ENCODE measurements at regions not wholly inside any gene's neighbourhood (a gene's known extent, or its start where the extent isn't known, plus 50 kb on each side); places are given as distances from the start of the nearest gene placed in this dataset.

DNA sequence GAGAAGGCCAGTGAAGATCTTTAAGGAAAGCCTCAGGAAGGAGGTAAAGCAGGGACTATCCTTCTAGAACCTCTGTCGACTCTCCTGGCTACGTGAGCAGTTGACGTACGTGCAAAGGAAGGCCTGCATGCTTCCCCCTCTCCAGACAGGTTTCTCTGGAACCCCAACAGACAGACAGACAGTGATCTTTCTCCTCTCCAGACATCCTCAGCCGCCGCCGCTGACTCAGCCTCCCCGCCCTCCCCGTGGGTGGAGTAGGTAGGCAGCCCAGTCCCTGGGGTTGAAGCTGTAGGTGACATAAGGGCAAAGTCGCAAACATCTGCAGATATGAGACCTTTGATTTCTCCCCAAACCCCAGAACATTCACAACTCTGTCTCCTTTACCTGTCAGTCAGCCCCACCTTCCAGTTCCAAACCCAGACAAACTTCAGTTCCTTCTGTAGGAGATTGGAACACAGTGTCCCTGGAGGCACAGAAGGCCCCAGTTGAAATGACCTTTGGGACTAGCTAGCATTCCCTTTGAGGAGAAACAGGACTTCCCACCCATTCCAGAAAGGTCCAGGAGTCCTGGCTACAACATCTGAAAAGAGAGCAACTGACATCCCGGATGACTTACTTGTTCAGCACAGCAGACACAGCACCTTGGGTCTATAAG is 146.0 kb upstream of the JUN start:
- Histone ChIP-seq H3K27ac (ENCODE audit: low read depth, low read length, poor library complexity, severe bottlenecking) (no peak overlapping the region), H3K4me1 (ENCODE audit: insufficient read depth, low read length, poor library complexity, severe bottlenecking) (no peaks in the 10 kb centered on the region), H3K27me3 (replicated peaks; ENCODE audit: insufficient read depth, low read depth, low read length, poor library complexity) (no peaks in the 10 kb centered on the region), H3K4me3 (ENCODE audit: low read depth, low read length, poor library complexity, severe bottlenecking) (no peak overlapping the region), H3K36me3 (ENCODE audit: insufficient read depth, low read length, poor library complexity, severe bottlenecking) (no peaks in the 10 kb centered on the region), H3K9me3 (ENCODE audit: low read depth, low read length, poor library complexity, severe bottlenecking) (no peaks in the 10 kb centered on the region)
- intact Hi-C loops (cut with micrococcal nuclease; ENCODE audit: unreplicated experiment) = no loop called here
- DNase-seq (ENCODE audit: low spot score) = no peak
- BruUV-seq (replicated peaks) = no TSS peak
- CTCF ChIA-PET = no interaction called here
- TF ChIP-seq, protein P1, sequence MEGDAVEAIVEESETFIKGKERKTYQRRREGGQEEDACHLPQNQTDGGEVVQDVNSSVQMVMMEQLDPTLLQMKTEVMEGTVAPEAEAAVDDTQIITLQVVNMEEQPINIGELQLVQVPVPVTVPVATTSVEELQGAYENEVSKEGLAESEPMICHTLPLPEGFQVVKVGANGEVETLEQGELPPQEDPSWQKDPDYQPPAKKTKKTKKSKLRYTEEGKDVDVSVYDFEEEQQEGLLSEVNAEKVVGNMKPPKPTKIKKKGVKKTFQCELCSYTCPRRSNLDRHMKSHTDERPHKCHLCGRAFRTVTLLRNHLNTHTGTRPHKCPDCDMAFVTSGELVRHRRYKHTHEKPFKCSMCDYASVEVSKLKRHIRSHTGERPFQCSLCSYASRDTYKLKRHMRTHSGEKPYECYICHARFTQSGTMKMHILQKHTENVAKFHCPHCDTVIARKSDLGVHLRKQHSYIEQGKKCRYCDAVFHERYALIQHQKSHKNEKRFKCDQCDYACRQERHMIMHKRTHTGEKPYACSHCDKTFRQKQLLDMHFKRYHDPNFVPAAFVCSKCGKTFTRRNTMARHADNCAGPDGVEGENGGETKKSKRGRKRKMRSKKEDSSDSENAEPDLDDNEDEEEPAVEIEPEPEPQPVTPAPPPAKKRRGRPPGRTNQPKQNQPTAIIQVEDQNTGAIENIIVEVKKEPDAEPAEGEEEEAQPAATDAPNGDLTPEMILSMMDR (conservative IDR thresholded peaks at IDR 0.05; ENCODE audit: low read depth, low read length) = no peak
- TF ChIP-seq EZH2 (IDR thresholded peaks at IDR 0.05; ENCODE audit: borderline replicate concordance, low read depth, low read length, poor library complexity, severe bottlenecking) = no peak
- POLR2A ChIA-PET (ENCODE audit: low non-redundant PET) = no interaction called here

DNA sequence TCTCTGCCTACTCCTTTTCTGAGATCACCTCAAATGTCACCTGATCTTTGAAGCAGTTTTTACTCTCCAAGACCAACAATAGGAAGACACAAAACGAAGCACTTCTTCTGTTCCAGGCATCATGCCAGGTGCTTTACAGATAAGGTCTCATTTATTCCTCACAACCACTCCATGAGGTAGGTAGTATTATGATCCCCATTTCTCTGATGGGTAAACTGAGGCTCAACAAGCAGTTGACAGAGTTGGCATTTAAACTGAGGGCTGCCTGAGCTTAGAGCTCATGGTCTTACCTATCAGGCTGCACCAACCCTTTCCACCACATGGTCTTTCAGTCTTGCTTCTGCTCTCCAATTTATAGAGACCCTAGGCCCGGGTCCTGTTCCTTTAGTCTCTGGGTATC is 147.2 kb upstream of the JUN start:
- no peak for DNase-seq (ENCODE audit: low spot score)
- POLR2A ChIA-PET (ENCODE audit: low non-redundant PET) = no interaction called here
- intact Hi-C loops (cut with micrococcal nuclease; ENCODE audit: unreplicated experiment) = no loop called here
- CTCF ChIA-PET = no interaction called here
- no TSS peak for BruUV-seq (replicated peaks)
- Histone ChIP-seq H3K4me1 (ENCODE audit: insufficient read depth, low read length, poor library complexity, severe bottlenecking) (no peaks in the 10 kb centered on the region), H3K36me3 (ENCODE audit: insufficient read depth, low read length, poor library complexity, severe bottlenecking) (no peaks in the 10 kb centered on the region), H3K4me3 (ENCODE audit: low read depth, low read length, poor library complexity, severe bottlenecking) (no peak overlapping the region), H3K27ac (ENCODE audit: low read depth, low read length, poor library complexity, severe bottlenecking) (no peak overlapping the region), H3K9me3 (ENCODE audit: low read depth, low read length, poor library complexity, severe bottlenecking) (no peaks in the 10 kb centered on the region), H3K27me3 (replicated peaks; ENCODE audit: insufficient read depth, low read depth, low read length, poor library complexity) (no peaks in the 10 kb centered on the region)
- no peak for TF ChIP-seq EZH2 (IDR thresholded peaks at IDR 0.05; ENCODE audit: borderline replicate concordance, low read depth, low read length, poor library complexity, severe bottlenecking)
- TF ChIP-seq, protein P1 (conservative IDR thresholded peaks at IDR 0.05; ENCODE audit: low read depth, low read length) = no peak

DNA sequence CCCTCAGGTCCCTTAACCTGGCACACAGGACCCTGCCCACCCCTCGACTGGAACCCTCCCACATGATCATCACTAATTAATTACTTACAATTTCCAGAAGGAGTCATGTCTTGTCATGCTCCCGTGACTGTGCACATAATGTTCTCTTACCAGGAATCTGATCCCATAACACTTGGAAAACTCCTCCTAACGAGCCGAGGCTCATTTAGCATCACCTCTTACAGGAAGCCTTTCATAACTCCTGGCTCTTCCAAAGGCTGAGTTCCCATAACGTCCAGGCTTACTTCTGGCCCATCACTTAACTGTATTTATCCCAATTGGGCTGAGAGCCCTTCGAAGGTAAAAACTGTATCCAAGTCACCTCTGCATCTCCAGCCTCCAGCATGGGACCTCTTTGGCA is 147.9 kb upstream of the JUN start:
- Histone ChIP-seq H3K4me3 (ENCODE audit: low read depth, low read length, poor library complexity, severe bottlenecking) (no peak overlapping the region), H3K9me3 (ENCODE audit: low read depth, low read length, poor library complexity, severe bottlenecking) (no peaks in the 10 kb centered on the region), H3K27me3 (replicated peaks; ENCODE audit: insufficient read depth, low read depth, low read length, poor library complexity) (peaks cover 5% of the 10 kb centered on the region), H3K27ac (ENCODE audit: low read depth, low read length, poor library complexity, severe bottlenecking) (no peak overlapping the region), H3K36me3 (ENCODE audit: insufficient read depth, low read length, poor library complexity, severe bottlenecking) (no peaks in the 10 kb centered on the region), H3K4me1 (ENCODE audit: insufficient read depth, low read length, poor library complexity, severe bottlenecking) (no peaks in the 10 kb centered on the region)
- TF ChIP-seq EZH2 (IDR thresholded peaks at IDR 0.05; ENCODE audit: borderline replicate concordance, low read depth, low read length, poor library complexity, severe bottlenecking) = no peak
- TF ChIP-seq, protein P1 (conservative IDR thresholded peaks at IDR 0.05; ENCODE audit: low read depth, low read length) = no peak
- no TSS peak for BruUV-seq (replicated peaks)
- intact Hi-C loops (cut with micrococcal nuclease; ENCODE audit: unreplicated experiment) = no loop called here
- POLR2A ChIA-PET (ENCODE audit: low non-redundant PET) = no interaction called here
- no peak for DNase-seq (ENCODE audit: low spot score)
- CTCF ChIA-PET = interaction anchor here (0.7 kb wide), 1 partner anchor 33 kb away, joined by 3 read pairs; no protein-coding TSS in a partner anchor

Measured in A673 (cell line).